KG1 (cell line): ENCODE measurements at regions not wholly inside any gene's neighbourhood (a gene's known extent, or its start where the extent isn't known, plus 50 kb on each side); places are given as distances from the start of the nearest gene placed in this dataset.

ENCODE experiments used
- DNase-seq: peaks from one replicate; lab custom pipeline; 2025; lab: John Stamatoyannopoulos, UW

DNA sequence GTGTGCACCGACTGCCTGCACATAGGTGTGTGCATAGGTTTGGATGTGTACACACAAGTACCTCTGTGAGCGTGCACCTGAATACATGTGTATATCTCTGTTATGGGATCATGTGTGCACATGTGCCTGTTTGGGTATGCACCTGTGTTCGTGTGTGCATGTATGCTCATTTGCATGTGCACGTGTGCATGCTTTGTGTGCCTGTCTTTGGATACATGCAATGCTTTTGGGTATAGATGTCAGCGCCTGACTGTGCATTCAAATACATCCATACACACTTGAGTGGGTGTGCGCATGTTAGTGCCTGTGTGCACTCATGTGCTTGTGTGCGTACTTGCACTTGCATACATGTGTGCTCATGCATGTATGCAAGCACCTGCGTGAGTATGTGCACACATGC, 258.1 kb downstream of the IRX2 start:
- no peak for DNase-seq

DNA sequence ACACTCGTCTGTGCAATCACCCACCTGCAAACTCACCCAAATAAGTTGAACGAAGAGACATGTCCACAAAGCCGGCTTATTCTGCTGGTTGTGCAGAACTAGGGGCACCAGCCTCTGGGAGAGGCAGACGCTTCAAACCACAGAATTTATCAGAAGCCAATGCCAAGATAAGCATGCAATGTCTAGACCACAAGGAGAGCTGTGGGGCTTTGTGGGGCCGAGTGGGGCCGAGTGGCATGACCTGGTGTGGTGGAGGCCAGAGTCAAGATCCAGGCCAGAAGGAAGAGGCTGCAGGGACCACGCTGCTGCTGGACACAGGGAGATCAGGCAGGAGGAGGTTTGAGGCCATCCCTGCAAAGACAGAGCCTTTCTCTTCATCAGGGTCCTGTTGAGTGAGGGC, 259.0 kb downstream of the IRX2 start:
- DNase-seq: no peak

DNA sequence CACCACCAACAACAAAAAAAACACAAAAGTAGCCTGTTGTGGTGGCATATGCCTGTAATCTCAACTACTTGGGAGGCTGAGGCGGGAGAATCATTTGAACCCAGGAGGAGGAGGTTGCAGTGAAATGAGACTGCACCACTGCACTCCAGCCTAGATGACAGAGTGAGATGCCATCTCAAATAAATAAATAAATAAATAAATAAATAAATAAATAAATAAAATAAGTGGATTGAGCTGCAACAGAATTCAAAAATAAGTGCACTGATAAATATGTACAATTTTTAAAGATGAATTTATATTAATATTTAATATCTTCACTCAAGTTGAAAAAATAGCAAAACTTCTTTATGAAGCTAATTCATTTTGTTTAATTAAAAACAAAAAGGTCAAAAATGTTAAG, 259.6 kb downstream of the IRX2 start:
- DNase-seq: no peak

- DNase-seq: no peak
Observed at GRCh38 chr5:2489306-2489705, 262.2 kb downstream of the IRX2 start.

- DNase-seq: no peak
Observed at GRCh38 chr5:2488593-2488992, 262.9 kb downstream of the IRX2 start.

GRCh38 chr5:2487152-2487763, 264.2 kb downstream of the IRX2 start:
- DNase-seq: no peak

GRCh38 chr5:2486373-2486772, 265.1 kb downstream of the IRX2 start:
- DNase-seq: no peak

DNA sequence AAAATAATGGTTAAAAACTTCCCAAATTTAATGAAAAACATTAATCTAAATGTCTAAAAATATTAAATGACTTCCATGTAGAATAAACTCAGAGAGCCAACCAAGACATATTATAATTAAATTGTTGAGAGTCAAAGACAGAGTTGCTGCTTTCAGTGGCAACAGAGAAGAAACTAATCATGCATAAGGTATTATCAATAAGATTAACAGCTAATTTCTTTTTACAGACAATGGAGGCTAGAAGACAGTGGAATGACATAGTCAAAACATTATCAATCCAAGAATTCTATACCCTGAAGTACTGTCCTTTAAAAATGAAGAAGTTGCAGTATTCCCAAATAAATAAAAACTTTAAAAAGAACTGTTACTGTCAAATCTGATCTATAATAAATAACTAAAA, 268.7 kb downstream of the IRX2 start:
- no peak for DNase-seq

- DNase-seq: no peak
Observed at GRCh38 chr5:2480871-2481270, 270.6 kb downstream of the IRX2 start.

GRCh38 chr5:2475902-2476301, 275.6 kb downstream of the IRX2 start:
- no peak for DNase-seq

DNA sequence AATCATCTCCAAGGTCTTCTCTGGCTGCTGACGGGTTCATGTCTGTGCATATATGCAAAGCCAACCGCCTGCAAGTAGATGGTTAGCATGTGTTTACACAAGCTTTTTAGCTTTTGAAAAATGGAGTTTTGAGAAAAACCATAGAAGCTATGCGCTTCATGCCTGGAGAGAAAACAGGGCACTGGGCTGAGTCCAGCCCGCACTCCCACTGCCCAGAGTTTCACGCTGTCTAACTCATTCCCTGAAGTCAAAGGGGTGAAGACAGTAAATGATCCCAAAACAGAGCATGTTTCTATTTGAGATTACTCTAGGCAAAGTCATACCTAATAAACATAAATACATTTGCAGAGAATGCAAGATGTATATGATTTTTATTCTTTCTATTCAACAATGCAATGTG, 278.8 kb downstream of the IRX2 start:
- DNase-seq: no peak

DNA sequence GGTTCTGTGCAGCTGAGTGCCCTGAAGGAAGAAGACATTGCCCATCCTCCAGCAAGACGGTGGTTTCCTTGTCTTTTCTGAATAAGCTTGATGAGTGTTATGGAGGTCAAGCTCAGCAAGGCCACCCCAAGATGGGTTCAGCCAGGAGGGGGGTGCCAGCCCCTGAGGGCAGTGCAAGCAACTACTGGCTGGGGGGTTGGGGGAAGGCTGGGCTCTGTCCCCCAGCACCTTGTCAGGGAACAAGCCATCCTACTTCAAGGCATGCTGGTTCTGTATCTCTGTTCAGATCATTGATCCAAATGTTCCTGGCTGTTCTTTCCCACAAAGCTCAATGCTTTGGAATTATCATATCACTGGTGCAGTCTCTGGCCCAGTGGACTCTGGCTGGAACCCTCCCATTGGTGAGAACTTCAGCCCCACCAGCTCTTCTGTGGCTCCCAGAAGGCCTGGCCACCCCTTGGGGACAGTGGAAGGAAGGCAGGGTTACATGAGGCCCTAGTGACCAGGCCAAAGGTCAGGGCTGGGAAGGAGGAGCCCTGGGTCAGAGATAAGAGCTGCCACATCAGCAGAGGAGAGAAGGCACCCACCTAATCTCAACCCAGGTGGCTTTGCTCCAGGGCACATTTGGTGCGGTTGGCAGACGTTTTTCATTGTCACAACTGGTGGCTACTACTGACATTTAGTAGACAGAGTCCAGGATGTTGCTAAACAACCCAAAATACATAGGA, 280.2 kb downstream of the IRX2 start:
- DNase-seq: no peak

DNA sequence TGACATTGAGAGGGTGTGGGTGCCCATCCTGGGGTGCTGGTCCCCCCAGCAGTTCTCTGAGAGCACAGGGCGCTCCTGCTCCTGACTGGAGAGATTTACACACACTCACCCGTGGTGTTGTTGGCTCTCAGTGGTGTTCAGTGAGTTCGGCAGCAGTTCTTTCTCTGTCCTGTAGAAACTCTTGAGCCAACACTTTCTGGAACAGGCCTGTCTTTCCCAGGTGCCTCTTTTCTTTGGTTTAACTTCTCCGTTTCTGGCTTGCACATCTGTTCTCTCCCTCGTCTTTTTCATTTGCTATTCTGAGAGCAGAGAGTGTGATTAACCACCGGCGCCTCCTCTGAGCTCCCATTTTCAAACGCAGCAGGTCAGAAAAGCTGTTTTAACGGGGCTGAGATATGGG, 284.5 kb downstream of the IRX2 start:
- DNase-seq: no peak

- DNase-seq: no peak
Observed at GRCh38 chr5:2465383-2465782, 286.1 kb downstream of the IRX2 start.

DNA sequence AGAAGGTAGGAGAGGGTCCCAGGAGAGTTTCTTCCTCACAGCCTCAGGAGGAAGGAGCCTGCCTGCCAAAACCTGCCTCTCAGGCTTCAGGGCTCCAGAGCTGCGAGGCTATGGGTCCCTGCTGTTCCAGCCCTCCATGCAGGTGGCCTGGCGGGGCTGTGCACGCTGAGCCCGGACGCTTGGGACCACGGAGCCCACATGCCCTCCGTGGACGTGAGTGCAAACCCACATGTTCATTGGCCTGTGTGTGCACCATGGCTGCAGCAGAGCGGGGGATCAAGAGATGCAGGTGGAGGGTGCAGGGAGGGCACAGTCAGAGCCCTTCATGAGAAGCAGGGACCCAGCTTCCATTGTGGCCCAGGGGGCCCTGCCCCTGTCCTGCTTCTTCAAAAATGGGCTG, 287.3 kb downstream of the IRX2 start:
- DNase-seq: no peak

- no peak for DNase-seq
Observed at GRCh38 chr5:2461701-2462691, 289.5 kb downstream of the IRX2 start.

DNA sequence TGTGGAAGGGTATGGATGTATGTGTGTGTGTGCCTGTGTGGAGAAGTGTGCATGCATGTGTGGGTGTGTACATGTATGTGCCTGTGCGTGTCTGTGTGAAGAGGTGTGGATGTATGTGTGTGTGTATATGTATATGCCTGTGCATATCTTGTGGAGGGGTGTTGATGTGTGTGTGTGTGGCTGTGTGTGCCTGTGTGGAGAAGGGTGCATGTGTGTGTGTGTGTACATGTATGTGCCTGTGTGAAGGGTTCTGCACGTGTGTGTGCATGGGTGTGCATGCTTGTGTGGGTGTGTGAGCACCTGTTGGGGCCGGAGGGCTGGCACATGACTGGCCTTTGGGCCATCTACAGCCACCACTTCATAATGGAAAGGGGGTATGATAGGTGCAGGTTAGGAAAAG, 291.4 kb downstream of the IRX2 start:
- DNase-seq: no peak

- DNase-seq: no peak
Observed at GRCh38 chr5:2459251-2459650, 292.2 kb downstream of the IRX2 start.

- no peak for DNase-seq
Observed at GRCh38 chr5:2455878-2456277, 295.6 kb downstream of the IRX2 start.

DNA sequence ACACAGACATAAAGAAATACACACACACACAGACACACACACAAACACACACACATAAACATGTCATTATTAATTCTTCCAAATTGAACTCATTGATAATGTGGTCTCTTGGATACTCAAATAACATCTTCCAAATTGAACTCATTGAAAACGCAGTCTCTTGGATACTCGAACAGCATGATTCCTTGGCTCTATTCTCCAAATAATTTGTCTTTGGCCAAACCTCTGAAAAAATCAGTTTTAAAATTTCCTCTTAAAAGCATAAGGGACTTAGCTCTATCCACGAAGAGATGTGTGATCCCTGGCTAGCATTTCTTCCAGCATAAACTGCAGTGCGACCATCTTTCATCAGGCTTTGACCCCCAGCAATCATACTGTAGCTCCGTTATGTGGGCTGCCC, 296.6 kb downstream of the IRX2 start:
- no peak for DNase-seq

GRCh38 chr5:2453781-2454180, 297.7 kb downstream of the IRX2 start:
- no peak for DNase-seq

DNA sequence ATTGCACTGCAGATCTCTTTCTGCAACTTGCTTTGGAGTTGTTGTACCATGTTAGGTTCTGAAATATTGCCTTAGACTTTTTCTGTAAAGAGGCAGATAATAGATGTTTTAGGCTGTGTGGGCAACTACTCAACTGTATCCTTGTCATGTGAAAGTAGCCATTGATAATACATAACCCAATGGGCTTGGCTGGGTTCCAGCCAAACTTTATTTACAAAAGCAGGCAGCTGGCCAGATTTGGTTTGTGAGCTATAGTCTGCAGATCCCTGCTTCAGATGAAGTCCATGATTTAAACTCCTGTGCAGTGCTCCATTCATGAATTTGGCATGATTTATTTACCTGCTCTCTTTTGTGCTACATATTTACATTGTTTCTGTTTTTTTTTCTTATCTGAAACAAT, 300.4 kb downstream of the IRX2 start:
- DNase-seq: no peak
